ENCODE measurements at regions not wholly inside any gene's neighbourhood (a gene's known extent, or its start where the extent isn't known, plus 50 kb on each side); places are given as distances from the start of the nearest gene placed in this dataset.

- H3F3A ChIP-seq (replicated peaks; ENCODE audit: low read depth), result no peaks in the 10 kb centered on the region
- no peaks in the 10 kb centered on the region for H3K27me3 ChIP-seq (ENCODE audit: insufficient read depth)
- H3K27ac ChIP-seq (ENCODE audit: low read depth), result no peak overlapping the region
- no peak overlapping the region for H3K4me3 ChIP-seq
- peaks cover 95% of the 10 kb centered on the region for H3K9me3 Mint-ChIP-seq
- H3K79me2 ChIP-seq (replicated peaks; ENCODE audit: insufficient read depth), result no peaks in the 10 kb centered on the region
- H3K4me2 ChIP-seq, result no peak overlapping the region
- no peak overlapping the region for H2AFZ ChIP-seq
- H3K4me1 ChIP-seq (ENCODE audit: insufficient read depth), result no peaks in the 10 kb centered on the region
- DNase-seq (ENCODE audit: low spot score), result no peak
- H3K27ac Mint-ChIP-seq, result no peak overlapping the region
- TF ChIP-seq ETS1 (IDR thresholded peaks at IDR 0.05), result no peak
- no peak for TF ChIP-seq ZNF462 (CRISPR knock-in tag; IDR thresholded peaks at IDR 0.05)
- no peak for TF ChIP-seq NANOG (IDR thresholded peaks at IDR 0.05; ENCODE audit: borderline replicate concordance)
- no peak for TF ChIP-seq CREB1 (CRISPR knock-in tag; IDR thresholded peaks at IDR 0.05; ENCODE audit: low read depth)
- no peak for TF ChIP-seq REST (IDR thresholded peaks at IDR 0.05; ENCODE audit: unreplicated experiment)
- TF ChIP-seq ZNF114 (CRISPR knock-in tag; IDR thresholded peaks at IDR 0.05), result no peak
- no peak for TF ChIP-seq POLR2AphosphoS5 (IDR thresholded peaks at IDR 0.05; ENCODE audit: low read depth)
- no peak for TF ChIP-seq ZNF331 (CRISPR knock-in tag; IDR thresholded peaks at IDR 0.05; ENCODE audit: low read depth)
- H4K20me1 ChIP-seq (replicated peaks; ENCODE audit: insufficient read depth), result no peaks in the 10 kb centered on the region
- ATAC-seq, result no peak
- no peaks in the 10 kb centered on the region for H3K9me2 ChIP-seq (ENCODE audit: insufficient read depth)
- peaks cover 20% of the 10 kb centered on the region; the same call in 2 of the 3 replicates for H3K36me3 Mint-ChIP-seq (ENCODE audit: low read depth)
- no peaks in the 10 kb centered on the region; the same call in 1 of the 2 replicates for H3K36me3 ChIP-seq (ENCODE audit: insufficient read depth)
- H3K4me1 Mint-ChIP-seq, result no peaks in the 10 kb centered on the region
- H3K4me3 Mint-ChIP-seq, result no peak overlapping the region
- H3K27me3 Mint-ChIP-seq (ENCODE audit: insufficient read depth, low read depth, poor library complexity), result peaks cover 5% of the 10 kb centered on the region
Observed at GRCh38 chr7:159269745-159270144, 125.1 kb upstream of the VIPR2 start.

Data from GM23338 (cell line).